Central memory CD4-positive, alpha-beta T cell (primary cell): ENCODE measurements at regions not wholly inside any gene's neighbourhood (a gene's known extent, or its start where the extent isn't known, plus 50 kb on each side); places are given as distances from the start of the nearest gene placed in this dataset.
"Not testable (repeated sequence)": the region's sequence is repeated elsewhere in the genome, so short reads cannot be mapped to it uniquely, and the experiment has no call there.

ENCODE experiments used
- DNase-seq: peaks from one replicate; pipeline ENCODE4 v3.0.0; 2022

GRCh38 chr9:30103647-30104394 lies 2280.6 kb upstream of the ACO1 start:
- no peak for DNase-seq

- DNase-seq: not testable (repeated sequence)
Measured at GRCh38 chr9:30107134-30107533, 2277.3 kb upstream of the ACO1 start.

- DNase-seq: no peak
Measured at GRCh38 chr9:30116673-30117217, 2267.7 kb upstream of the ACO1 start.

GRCh38 chr9:30120666-30121065 lies 2263.8 kb upstream of the ACO1 start:
- no peak for DNase-seq

GRCh38 chr9:30121611-30122010 lies 2262.8 kb upstream of the ACO1 start:
- no peak for DNase-seq

- no peak for DNase-seq
Measured at GRCh38 chr9:30125881-30126280, 2258.6 kb upstream of the ACO1 start.

- no peak for DNase-seq
Measured at GRCh38 chr9:30127371-30127770, 2257.1 kb upstream of the ACO1 start.

- DNase-seq: no peak
Measured at GRCh38 chr9:30140407-30140806, 2244.0 kb upstream of the ACO1 start.

GRCh38 chr9:30160570-30160969 lies 2223.9 kb upstream of the ACO1 start:
- DNase-seq: no peak

- DNase-seq: no peak
Measured at GRCh38 chr9:30172206-30172605, 2212.2 kb upstream of the ACO1 start.

- no peak for DNase-seq
Measured at GRCh38 chr9:30178610-30179009, 2205.8 kb upstream of the ACO1 start.

- no peak for DNase-seq
Measured at GRCh38 chr9:30193421-30193820, 2191.0 kb upstream of the ACO1 start.

GRCh38 chr9:30196941-30197340 lies 2187.5 kb upstream of the ACO1 start:
- DNase-seq: no peak

- no peak for DNase-seq
Measured at GRCh38 chr9:30197453-30197852, 2187.0 kb upstream of the ACO1 start.

- DNase-seq: no peak
Measured at GRCh38 chr9:30197954-30198353, 2186.5 kb upstream of the ACO1 start.

- DNase-seq: no peak
Measured at GRCh38 chr9:30198463-30199309, 2185.8 kb upstream of the ACO1 start.

GRCh38 chr9:30201024-30201423 lies 2183.4 kb upstream of the ACO1 start:
- no peak for DNase-seq

GRCh38 chr9:30235068-30235467 lies 2149.4 kb upstream of the ACO1 start:
- no peak for DNase-seq

- DNase-seq: no peak
Measured at GRCh38 chr9:30235564-30235963, 2148.9 kb upstream of the ACO1 start.

- DNase-seq: no peak
Measured at GRCh38 chr9:30239878-30240277, 2144.6 kb upstream of the ACO1 start.

- no peak for DNase-seq
Measured at GRCh38 chr9:30243467-30243866, 2141.0 kb upstream of the ACO1 start.

- no peak for DNase-seq
Measured at GRCh38 chr9:30244877-30245276, 2139.6 kb upstream of the ACO1 start.

- no peak for DNase-seq
Measured at GRCh38 chr9:30250872-30251271, 2133.6 kb upstream of the ACO1 start.

- no peak for DNase-seq
Measured at GRCh38 chr9:30258094-30258493, 2126.3 kb upstream of the ACO1 start.
